Activated naive CD4-positive, alpha-beta T cell (primary cell): ENCODE measurements at regions not wholly inside any gene's neighbourhood (a gene's known extent, or its start where the extent isn't known, plus 50 kb on each side); places are given as distances from the start of the nearest gene placed in this dataset.
"Not testable (repeated sequence)": the region's sequence is repeated elsewhere in the genome, so short reads cannot be mapped to it uniquely, and the experiment has no call there.

Experiments used
- DNase-seq, 4 experiments: peaks; one replicate each; lab custom pipeline; 2025; lab: John Stamatoyannopoulos, UW

DNA sequence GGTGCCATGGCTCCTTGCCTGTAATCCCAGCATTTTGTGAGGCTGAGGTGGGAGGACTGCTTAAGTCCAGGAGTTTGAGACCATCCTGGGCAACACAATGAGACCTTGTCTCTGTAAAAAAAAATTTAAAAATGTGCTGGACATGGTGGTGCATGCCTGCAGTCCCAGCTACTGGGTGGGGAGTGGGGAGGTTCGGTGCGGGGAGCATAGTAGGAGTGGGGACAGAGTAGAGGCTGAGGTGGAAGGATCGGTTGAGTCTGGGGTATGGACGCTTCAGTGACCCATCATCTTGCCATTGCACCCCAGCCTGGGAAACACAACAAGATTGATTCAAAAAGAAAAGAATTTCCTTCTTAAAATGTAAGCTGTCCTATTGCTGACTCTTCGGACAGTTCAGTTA is 1490.0 kb upstream of the GBE1 start:
- no peak for DNase-seq

DNA sequence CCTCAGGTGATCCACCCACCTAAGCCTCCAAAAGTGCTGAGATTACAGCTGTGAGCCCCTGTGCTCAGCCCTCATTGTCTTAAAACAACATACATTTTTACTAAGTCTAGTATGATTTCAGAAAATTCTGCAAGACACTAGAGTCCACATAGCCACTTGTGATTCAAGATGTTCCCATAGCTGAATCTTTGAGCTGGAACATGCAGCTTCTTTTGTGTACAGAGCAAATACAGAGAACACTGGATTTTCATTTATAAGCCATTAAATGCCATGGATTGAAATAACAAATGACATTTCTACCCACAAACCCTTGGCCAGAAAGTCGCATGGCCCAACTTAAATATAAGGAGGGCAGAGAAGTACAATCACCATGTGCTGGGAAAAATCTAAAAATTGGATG is 1489.2 kb upstream of the GBE1 start:
- DNase-seq: no peak

DNA sequence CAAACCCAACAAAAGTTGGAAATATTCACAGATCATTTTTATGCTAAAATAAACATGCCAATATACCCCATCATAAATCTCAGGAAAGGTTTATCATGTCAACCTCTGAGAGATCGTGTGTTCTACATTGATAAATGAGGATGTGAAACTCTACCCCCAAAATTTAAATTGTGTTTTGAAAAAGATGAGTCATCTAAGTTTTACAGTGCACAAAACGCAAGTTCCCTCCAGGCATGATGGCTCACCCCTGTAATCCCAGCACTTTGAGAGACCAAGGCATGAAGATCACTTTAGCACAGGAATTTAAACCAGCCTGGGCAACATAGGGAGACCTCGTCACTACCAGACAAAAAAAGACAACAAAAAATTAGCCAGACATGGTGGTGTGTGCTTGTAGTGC is 1487.0 kb upstream of the GBE1 start:
- no peak for DNase-seq

DNA sequence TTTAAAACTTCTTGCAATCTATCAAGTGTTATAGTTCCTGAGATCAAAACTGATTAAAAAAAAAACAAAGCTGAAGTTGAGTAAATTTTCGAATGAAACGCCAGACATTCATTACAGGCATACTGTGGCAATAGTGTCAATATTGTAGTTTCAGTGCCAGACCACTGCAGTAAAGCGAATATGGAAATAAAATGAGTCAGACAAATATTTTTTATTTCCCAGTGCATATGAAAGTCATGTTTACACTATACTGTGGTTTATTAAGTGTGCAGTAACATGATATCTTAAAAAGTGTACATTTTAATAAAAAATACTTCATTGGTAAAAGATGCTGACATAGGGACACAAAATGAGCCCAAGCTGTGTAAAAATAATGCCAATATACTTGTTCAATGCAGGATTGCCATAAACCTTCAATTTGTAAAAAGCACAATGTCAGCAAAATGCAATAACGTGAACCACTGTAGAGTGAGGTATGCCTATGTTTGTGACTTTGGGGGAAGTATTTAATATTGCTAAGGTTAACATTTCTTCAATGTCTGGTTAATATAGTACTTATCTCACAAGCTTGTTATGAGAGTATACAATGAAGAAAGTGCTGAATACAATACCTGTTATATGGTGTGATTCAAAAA is 1473.9 kb upstream of the GBE1 start:
- DNase-seq: no peak

DNA sequence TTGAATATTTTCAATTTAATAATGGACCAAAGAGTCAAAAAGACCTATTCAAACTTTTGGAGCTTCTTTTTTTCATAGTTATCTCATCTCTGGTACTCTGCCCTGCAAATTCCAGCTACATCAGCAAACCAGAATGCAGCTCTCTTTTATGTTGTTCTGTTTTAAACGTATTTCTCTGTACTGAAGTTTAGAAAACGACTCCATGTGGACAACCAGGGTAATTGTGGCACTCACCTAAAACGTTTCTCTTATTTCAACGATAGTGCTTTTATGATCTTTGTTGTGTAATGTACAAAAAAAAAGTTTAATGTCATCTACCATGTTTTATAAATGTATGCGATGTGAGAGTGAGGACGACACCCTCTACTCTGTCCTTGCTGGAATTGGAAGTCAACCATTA is 1472.3 kb upstream of the GBE1 start:
- no peak for DNase-seq

DNA sequence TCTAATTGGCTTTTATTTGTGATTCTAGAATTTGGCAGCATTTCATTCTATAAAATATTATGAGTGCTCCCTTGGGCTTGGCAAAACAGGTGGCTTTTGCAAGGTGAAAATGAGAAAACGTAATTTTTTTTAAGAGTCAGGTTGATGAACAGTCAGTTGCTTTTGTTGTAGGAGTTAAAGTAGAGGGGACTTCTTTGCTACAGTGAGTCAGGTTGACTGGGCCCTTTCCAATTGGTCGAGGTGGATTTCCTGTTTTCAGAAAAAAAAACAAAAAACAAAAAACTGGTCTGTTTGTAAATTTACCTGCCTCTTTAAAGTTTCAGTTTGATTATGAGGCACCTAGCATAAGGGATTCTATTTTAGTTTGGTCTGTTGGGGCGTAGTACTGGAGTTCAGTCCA is 1469.4 kb upstream of the GBE1 start:
- DNase-seq: no peak

DNA sequence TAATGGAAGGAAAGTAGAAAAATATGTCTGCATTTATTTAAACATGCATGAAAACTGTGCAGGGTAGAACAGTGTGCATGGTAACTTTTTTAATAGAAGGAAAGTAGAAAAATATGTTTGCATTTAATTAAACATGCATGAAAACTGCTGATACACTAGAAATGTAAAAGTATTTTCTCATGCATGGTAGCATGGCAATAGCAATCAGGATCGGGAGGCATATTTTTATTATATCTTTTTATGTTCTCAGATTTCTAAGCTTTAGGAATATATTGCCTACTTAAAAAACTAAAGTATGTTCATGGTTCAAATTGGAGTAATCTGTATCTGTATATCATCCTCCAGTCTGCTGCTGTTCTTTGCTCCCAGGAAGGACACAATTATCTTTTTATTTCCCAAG is 1468.9 kb upstream of the GBE1 start:
- no peak for DNase-seq

DNA sequence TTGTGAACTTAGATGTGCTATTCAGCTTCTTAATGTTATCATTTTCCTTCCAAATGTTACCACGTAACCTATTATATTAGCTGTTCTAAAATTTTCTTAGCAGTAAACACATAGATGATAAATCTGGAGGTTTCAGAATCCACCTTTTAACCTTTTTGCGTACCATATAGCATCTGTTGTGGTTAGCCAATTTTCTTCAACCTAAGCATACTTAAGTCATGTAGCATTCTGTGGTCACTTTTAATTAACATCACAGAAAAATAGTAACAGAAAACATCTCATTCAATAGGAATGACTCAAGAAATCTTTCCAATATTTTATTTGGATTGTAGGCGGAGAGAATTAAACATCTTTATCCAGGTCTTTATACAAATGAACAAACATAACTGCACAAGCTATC is 1465.3 kb upstream of the GBE1 start:
- no peak for DNase-seq

DNA sequence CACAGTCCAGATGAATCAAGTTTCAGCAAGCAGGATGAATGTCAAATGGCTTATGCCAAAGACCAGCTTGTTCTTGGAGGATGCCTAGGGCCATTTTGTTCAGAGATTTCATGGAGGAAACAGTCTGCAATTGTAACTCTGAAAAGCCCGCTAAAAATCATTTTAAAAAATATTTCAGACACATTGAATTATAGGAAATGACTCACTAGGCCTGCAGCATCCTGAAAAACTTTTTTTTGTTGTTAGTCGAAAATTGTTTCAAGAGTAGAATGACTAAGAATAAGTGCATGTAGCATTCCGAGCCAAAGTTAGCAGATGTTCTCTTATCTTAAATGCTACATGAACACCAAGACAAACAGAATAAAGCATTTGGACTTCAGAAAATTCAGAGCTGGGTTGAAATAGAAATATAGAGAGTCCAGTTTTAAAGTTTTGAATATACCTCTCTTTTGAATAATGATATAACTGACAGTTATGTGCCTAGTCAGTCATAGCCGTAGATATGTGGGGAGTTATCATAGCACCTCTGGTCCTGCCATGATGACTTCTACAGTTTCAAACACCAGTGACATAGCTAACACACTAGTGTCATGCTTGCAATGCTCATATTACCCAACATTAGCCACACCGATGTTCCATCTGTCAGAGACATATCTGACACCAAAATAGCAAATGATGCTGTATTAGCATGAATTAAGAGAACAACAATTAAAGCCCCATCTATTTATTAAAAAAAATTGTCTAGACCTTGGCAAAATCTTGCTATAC is 1462.8 kb upstream of the GBE1 start:
- no peak for DNase-seq

DNA sequence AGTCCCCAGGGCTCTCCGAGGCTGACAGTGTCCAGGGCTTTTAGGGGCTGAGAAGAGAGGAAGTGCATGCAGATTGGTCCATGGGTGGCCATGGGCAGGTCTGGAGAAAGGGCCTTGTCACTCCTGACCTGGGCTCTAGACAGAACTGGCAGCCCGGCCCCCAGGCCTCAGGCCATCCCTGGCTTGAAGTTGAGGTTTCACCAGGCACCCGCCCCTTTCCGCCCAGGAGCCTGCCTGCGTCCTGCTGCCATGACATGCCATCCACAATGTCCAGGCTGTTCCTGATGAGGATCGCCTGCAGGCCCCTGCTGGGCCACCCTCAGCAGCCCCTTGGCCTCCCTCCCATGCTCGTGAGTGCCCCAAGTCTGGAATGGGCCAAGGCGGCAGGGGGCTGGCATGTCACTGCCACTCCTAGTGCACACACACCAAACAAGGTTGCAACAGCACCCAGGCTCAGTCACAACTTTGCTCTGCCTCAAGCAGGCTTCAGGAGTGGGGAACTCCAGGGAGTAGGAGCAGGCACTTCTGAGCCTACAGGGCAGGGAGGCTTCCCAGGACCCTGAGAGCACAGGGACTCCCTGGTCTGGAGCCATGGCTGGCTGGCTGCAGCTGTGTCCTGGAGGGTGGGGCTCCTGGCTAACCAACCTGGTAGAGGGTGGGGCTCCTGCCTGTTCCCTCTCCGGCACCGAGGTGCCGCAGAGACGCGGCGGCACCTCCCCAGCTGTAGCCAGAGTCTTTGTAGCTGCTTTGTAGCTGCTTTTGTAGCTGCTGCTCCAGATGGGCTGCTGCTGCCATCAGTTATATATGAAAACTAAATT is 1457.1 kb upstream of the GBE1 start:
- DNase-seq: no peak

DNA sequence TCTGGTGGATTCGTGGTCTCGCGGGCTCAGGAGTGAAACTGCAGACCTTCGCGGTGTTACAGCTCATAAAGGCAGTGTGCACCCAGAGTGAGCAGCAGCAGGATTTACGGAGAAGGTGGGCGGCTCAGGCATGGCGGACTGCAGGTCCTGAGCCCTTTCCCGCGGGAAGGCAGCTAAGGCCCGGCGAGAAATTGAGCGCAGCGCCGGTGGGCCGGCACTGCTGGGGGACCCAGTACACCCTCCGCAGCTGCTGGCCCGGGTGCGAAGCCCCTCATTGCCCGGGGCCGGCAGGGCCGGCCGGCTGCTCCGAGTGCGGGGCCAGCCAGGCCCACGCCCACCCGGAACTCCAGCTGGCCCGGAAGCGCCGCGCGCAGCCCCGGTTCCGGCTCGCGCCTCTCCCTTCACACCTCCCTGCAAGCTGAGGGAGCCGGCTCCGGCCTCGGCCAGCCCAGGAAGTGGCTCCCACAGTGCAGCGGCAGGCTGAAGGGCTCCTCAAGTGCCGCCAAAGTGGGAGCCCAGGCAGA is 1456.2 kb upstream of the GBE1 start:
- DNase-seq: not testable (repeated sequence)

DNA sequence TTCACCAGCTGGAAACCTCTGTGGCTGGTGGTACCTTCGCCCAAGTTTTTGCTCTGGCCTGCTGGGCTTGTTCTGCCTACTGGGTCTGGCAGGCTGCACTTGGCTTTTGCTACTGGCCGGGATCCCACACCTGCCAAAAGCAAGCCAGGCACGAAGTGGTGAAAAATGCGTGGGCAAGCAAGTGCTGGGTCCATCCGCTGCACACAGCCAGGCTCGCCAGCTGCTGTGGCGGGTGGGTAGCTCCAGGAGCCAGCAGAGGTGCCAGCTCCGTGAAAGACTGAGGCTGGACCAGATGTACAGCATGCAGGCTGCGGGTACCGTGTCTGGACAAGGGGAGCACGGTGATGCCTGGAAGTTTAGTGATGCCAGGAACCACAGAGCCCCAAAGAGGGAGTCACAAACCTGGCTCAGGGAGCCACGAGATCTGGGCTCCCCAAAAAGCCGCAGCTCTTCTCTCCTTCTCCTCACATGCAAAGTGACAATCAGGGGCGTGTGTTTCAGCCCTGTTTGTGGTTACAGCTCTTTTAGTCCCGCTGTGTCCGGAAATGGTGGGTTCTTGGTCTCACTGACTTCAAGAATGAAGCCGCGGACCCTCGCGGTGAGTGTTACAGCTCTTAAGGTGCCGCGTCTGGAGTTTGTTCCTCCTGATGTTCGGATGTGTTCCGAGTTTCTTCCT is 1455.6 kb upstream of the GBE1 start:
- no peak for DNase-seq

DNA sequence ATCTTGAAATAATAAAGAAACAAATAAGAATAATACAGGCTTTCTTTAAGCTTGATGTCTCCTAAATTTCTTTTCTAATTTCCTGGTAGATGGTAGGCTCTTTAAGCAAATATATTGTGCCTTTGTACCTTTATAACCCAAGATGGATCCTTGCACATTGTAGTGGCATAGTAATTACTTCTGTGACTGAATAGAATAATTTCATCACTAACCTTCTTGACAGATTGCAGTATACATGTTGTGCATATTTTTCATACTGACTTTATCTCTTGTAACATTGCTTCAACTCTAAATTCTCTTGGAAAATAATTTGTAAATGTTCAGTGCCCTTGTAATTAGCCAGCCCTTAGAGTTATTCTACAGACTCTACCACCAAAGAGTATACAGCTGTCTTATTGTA is 1433.8 kb upstream of the GBE1 start:
- no peak for DNase-seq

DNA sequence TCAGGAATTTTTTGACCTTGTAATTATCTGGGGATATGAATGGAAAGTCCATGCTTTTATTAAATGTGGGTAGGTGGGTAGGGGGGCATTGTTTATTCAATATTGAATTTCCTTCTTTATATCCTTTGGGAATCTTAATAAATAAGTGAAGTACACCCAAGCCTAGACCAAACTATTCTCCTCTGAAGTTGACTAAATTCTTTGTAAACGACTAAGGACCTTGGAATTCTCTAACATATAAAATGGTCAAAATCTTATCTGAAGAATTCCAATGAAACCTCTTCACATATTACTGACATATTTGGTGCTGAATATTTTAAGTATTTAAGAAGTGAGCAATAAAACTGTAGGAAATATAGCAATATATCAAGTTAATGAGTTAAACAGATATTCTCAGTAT is 1432.1 kb upstream of the GBE1 start:
- DNase-seq: no peak

DNA sequence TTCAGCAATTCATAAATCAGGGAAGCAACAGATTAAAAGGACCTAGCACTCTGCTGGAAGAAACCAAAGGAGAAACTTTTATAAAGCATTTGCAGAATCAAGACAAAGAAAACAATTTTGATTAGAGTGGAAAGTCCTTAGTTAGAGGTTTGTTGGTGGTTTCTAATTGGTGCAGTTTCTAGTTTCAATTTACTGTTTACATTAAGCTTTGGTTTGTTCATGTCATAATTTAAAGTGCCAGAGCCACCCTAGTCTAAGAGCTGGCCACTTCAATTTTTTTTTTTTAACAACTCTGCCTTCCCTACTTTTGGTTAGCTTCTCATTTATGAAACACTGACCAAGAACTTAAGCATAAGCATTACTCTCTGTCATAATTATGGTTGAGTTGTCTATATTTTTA is 1428.2 kb upstream of the GBE1 start:
- no peak for DNase-seq

DNA sequence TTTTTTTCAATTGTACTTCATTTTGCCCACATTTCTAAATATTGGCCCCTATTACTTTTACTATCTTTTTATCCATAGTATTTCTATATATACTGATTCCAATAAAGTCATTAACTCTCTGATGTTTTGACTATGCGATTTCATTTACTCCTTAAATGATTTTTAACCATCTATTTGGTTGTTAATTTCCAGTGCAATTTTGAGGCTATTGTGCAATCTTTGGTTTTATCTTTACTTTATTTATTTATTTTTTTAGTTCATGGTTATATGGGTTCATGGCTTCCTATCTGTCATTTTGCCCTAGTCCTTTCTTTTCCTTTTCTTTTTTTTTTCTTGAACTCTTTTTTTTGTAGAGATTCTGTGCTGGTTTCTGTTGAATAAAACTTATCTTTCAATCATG is 1408.0 kb upstream of the GBE1 start:
- DNase-seq: no peak

DNA sequence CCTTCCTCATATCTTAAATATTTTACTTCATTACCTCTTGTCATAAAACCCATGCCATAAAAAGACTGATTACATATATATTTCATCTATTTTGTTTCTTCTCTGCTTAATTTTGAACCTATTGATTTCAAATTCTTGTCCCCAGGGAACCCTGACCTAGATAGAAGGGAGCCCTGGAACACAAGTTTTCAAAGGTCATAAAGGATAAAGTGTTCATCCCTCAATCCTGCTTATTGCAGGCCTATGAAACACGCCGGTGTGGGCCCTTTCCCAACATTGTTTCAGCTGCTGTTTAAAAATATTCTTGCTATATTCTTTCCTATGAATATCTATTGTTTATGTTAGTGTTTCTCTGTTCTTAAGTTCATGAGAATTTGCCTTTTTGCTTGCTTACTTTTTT is 1389.5 kb upstream of the GBE1 start:
- DNase-seq: no peak

DNA sequence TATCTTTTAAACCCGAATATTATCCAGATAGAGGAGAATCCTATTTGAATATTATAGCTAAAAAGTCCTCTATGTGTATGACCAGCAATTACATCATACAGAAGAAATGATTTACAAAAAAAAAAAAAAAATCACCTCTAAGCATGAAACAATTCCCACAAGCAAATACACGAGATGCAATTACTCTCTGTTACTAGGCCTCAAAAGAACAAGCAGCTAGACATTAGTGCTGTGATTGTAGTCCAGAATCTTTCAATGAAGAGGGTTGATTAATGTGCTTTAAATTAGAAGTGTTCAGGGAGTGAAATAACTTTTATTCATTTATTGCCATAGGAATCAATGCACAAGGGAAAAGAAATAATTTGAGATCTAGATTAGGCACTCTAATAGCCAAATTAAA is 1379.5 kb upstream of the GBE1 start:
- no peak for DNase-seq

DNA sequence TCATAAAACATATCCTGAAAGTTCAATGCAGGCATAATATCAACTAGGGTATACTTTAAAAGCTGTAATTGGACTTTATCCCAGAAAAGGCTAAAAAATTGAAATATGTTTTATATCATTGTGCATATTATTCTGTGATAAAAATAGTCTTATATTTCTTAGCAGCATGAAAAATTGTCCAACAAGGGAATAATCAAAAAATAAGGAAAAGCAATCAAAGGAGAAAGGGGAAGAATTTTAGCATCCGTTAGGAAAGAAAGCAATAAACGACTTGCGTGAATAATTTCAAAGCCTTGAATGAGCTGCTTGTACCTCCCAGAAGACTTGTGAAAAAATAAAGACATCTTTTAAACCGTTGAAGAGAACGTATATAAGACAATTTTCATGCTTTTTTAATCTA is 1369.8 kb upstream of the GBE1 start:
- no peak for DNase-seq

DNA sequence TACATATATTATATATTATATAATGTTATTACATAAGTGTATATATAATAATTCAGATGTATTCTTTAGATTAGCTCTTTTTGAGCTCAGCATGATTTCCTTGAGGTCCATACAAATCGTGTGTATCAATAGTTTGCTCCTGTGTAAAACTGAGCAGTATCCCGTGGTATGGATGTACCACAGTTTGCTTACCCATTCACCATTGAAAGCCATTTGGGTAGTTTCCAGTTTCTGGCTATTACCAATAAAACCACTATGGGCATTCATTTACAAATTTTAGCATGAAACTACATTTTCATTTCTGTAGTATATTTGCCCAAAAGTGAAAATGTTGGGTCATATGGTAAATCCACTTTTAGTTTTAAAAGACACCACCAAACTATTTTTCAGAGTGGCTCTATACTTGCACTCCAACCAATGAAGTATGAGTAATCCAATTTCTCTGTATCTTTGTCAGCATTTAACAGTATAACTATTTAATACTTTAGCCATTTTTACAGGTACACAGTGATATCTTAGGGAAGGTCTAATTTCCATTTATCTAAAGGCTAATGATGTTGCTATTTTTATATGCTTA is 1361.4 kb upstream of the GBE1 start:
- no peak for DNase-seq

DNA sequence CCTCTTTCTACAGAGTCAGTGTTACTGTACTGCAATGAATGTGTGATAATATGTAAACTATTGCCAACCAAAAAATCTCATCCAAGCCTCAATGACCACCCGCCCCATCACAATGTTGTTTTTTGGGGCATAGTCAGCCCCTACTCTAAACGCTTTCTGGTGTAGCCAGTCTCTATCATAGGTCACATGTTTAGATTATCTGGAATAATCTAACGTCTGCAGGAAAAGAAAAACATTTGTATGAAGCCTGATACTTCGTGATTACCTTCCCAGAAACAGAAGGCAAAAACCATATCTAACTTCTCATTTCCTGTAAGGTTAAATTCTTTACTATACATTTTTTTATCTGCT is 1331.8 kb upstream of the GBE1 start:
- DNase-seq: no peak
